Calu3 (cell line): ENCODE measurements at regions not wholly inside any gene's neighbourhood (a gene's known extent, or its start where the extent isn't known, plus 50 kb on each side); places are given as distances from the start of the nearest gene placed in this dataset.

Experiments used
- BruUV-seq: library from RNA; stranded (reverse); fragments of 400-500 nt; replicated peaks from 2 replicates; lab custom pipeline; 2021; lab: Mats Ljungman, UMichigan
- CTCF ChIA-PET: fragments of 300-600 bp; sonication (Branson Sonifier 250); formaldehyde crosslinking; loops from one replicate; lab custom pipeline; 2022; ENCODE audit warnings: antibody characterized with exemption; lab: Charles Lee
- DNase-seq: peaks from one replicate; pipeline ENCODE4 v3.0.0; 2022
- H3K27ac Mint-ChIP-seq: one replicate; pipeline ENCODE4 v1.8.0; 2022; ENCODE audit warnings: mixed read lengths; ENCODE audit not compliant: unreplicated experiment
- H3K27me3 Mint-ChIP-seq: one replicate; pipeline ENCODE4 v1.8.0; 2022; ENCODE audit warnings: mixed read lengths; ENCODE audit not compliant: unreplicated experiment
- H3K36me3 Mint-ChIP-seq: one replicate; pipeline ENCODE4 v1.8.0; 2022; ENCODE audit warnings: mild to moderate bottlenecking, moderate library complexity, mixed read lengths; ENCODE audit not compliant: insufficient read depth, unreplicated experiment
- H3K4me1 Mint-ChIP-seq: one replicate; pipeline ENCODE4 v1.8.0; 2022; ENCODE audit warnings: mild to moderate bottlenecking, low read depth, mixed read lengths; ENCODE audit not compliant: unreplicated experiment
- H3K4me3 Mint-ChIP-seq: one replicate; pipeline ENCODE4 v1.8.0; 2022; ENCODE audit warnings: mild to moderate bottlenecking, low read depth, moderate library complexity, mixed read lengths; ENCODE audit not compliant: unreplicated experiment
- H3K9me3 Mint-ChIP-seq: one replicate; pipeline ENCODE4 v1.8.0; 2022; ENCODE audit warnings: low read depth, mixed read lengths; ENCODE audit not compliant: unreplicated experiment
- intact Hi-C: fragments of 100-400 bp; cut with micrococcal nuclease; formaldehyde crosslinking; loops from one replicate; pipeline ENCODE4 v1.10.0; 2022; ENCODE audit not compliant: unreplicated experiment
- TF ChIP-seq, protein P1 (sequence below): fragments of 200-600 bp; IDR thresholded peaks from one replicate; pipeline ENCODE4 v1.8.0; 2022; ENCODE audit warnings: antibody characterized with exemption; ENCODE audit not compliant: unreplicated experiment

DNA sequence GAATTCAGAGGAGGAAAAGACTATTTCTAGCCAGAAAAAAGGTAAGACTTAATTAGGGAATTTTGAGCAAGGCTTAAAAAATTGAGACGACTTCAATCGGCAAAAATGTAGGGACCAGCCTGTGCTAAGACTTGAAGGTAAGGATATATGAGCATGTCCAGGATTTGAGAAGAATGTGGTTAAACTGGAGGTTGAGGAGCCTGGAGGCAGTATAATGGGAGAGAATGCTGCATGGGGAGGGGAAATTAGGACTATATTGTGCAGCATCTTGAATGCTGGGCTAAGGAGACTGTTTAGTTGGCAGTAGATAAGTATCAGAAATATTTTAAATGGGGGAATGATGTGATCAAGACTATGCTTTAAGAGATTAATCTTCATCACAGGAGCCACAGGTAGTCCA lies 53.1 kb upstream of the PCGF5 start:
- Mint-ChIP-seq H3K27ac (no peak overlapping the region), H3K27me3 (no peaks in the 10 kb centered on the region), H3K4me3 (no peak overlapping the region), H3K4me1 (peaks cover 13% of the 10 kb centered on the region), H3K36me3 (peaks cover 20% of the 10 kb centered on the region), H3K9me3 (peaks cover 3% of the 10 kb centered on the region)
- CTCF ChIA-PET: no interaction called here
- BruUV-seq: no TSS peak
- no peak for DNase-seq
- TF ChIP-seq, protein P1, sequence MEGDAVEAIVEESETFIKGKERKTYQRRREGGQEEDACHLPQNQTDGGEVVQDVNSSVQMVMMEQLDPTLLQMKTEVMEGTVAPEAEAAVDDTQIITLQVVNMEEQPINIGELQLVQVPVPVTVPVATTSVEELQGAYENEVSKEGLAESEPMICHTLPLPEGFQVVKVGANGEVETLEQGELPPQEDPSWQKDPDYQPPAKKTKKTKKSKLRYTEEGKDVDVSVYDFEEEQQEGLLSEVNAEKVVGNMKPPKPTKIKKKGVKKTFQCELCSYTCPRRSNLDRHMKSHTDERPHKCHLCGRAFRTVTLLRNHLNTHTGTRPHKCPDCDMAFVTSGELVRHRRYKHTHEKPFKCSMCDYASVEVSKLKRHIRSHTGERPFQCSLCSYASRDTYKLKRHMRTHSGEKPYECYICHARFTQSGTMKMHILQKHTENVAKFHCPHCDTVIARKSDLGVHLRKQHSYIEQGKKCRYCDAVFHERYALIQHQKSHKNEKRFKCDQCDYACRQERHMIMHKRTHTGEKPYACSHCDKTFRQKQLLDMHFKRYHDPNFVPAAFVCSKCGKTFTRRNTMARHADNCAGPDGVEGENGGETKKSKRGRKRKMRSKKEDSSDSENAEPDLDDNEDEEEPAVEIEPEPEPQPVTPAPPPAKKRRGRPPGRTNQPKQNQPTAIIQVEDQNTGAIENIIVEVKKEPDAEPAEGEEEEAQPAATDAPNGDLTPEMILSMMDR: no peak
- intact Hi-C loops: loop anchor here (10.0 kb wide), 1 partner anchor 47 kb away; no protein-coding TSS in a partner anchor

DNA sequence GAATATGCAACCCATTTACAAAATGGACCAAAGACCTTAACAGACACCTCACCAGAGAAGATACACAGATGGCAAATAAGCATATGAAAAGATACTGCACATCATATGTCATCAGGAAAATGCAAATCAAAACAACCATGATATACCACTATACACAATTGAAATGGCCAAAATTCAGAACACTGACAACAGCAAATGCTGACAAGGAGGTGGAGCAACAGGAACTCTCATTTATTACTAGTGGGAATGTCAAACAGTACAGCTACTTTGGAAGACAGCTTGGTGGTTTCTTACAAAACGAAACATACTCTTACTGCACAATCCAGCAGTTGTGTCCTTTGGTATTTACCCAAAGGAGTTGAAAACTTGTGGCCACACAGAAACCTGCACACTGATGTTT lies 50.0 kb upstream of the PCGF5 start:
- no peaks in the 10 kb centered on the region for H3K27me3 Mint-ChIP-seq
- intact Hi-C loops: no loop called here
- BruUV-seq: no TSS peak
- CTCF ChIA-PET: no interaction called here
- H3K27ac Mint-ChIP-seq: no peak overlapping the region
- no peak for DNase-seq
- TF ChIP-seq, protein P1: no peak
- no peaks in the 10 kb centered on the region for H3K4me1 Mint-ChIP-seq
- no peak overlapping the region for H3K4me3 Mint-ChIP-seq
- peaks cover 3% of the 10 kb centered on the region for H3K9me3 Mint-ChIP-seq
- no peaks in the 10 kb centered on the region for H3K36me3 Mint-ChIP-seq
